ENCODE measurements at regions not wholly inside any gene's neighbourhood (a gene's known extent, or its start where the extent isn't known, plus 50 kb on each side); places are given as distances from the start of the nearest gene placed in this dataset.

DNA sequence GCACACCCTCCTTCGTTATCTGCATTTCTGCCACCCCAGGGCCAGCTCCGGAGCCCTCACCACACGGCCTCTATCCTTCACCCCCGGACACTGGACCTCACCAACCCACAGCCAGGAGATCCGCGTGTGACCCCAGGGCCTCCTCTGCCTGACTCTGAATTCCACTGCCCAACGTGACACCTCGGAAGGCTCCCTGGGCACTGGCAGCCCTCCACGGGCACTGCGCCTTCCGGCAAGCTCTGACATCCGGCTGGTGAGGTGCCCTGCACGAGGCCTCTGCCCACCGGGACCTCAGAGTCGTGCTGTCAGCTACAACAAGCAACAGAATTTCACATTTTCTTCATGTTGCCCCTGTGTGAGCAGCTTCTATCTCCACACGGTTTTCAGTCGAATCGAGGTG, 148.3 kb downstream of the CRYBB2 start:
- Histone ChIP-seq H3K79me2 (ENCODE audit: control insufficient read depth in 1 of 2, insufficient read depth in 2 of 2, low read length in 2 of 2) (peaks cover 0 to 4% of the 10 kb centered on the region in 2 experiments; a peak in 1 of 4 replicates), H3K4me1 (replicated peaks in 1 of 4; ENCODE audit: control insufficient read depth in 3 of 4, insufficient read depth in 4 of 4, low read length in 3 of 4) (peaks cover 0 to 4% (median 0%) of the 10 kb centered on the region in 4 experiments; a peak in 2 of 7 replicates), H3K9me3 (ENCODE audit: insufficient read depth in 2 of 2, low read depth in 1 of 2, low read length in 1 of 2) (no peaks in the 10 kb centered on the region), H3K79me1 (ENCODE audit: low read depth, low read length) (peaks cover 13% of the 10 kb centered on the region; the same call in 1 of the 2 replicates), H3K36me3 (ENCODE audit: control insufficient read depth in 2 of 4, insufficient read depth in 4 of 4, low read length in 3 of 4) (no peaks in the 10 kb centered on the region; a peak in 2 of 8 replicates), H3K4me3 (ENCODE audit: extremely low read depth in 1 of 4, insufficient read depth in 2 of 4, low read depth in 3 of 4, low read length in 4 of 4) (no peak overlapping the region), H3K4ac (replicated peaks; ENCODE audit: insufficient read length, low read depth, low read length) (no peak overlapping the region), H3K4me2 (ENCODE audit: insufficient read depth in 1 of 2, low read depth in 2 of 2, low read length in 2 of 2) (no peak overlapping the region), H4K8ac (ENCODE audit: extremely low read depth, insufficient read depth, low read length) (no peak overlapping the region), H3K18ac (ENCODE audit: extremely low read depth, low read length) (no peak overlapping the region), H2BK15ac (ENCODE audit: low read length) (no peak overlapping the region), H3K23me2 (ENCODE audit: low read depth, low read length) (no peaks in the 10 kb centered on the region), H3K27ac (ENCODE audit: low read depth, low read length) (no peak overlapping the region; the same call in 1 of the 2 replicates), H3K27me3 (replicated peaks in 1 of 4; ENCODE audit: control insufficient read depth in 3 of 4, extremely low read depth in 1 of 4, insufficient read depth in 3 of 4, low read length in 3 of 4) (no peaks in the 10 kb centered on the region), H3K14ac (ENCODE audit: insufficient read length) (no peak overlapping the region), H2AK5ac (ENCODE audit: low read depth, low read length) (no peak overlapping the region), H4K20me1 (replicated peaks in 1 of 2; ENCODE audit: control insufficient read depth in 1 of 2, insufficient read depth in 2 of 2, low read length in 2 of 2) (peaks cover 9 to 16% of the 10 kb centered on the region in 2 experiments), H3K9ac (replicated peaks in 1 of 4; ENCODE audit: extremely low read depth in 1 of 4, low read depth in 3 of 4, low read length in 3 of 4) (no peak overlapping the region), H2AFZ (ENCODE audit: low read length) (no peak overlapping the region), H3K56ac (replicated peaks; ENCODE audit: insufficient read length, low read depth, low read length) (no peak overlapping the region), H3K23ac (ENCODE audit: insufficient read length) (no peak overlapping the region), H2BK5ac (ENCODE audit: low read depth, low read length) (no peak overlapping the region), H2BK20ac (ENCODE audit: low read length) (no peak overlapping the region), H4K5ac (ENCODE audit: insufficient read length, low read depth, low read length) (no peak overlapping the region), H4K91ac (replicated peaks; ENCODE audit: insufficient read length, low read length) (no peak overlapping the region), H2BK120ac (replicated peaks; ENCODE audit: low read depth, low read length) (no peak overlapping the region), H2BK12ac (ENCODE audit: low read depth, low read length) (no peak overlapping the region)
- FAIRE-seq (no peak), DNase-seq (ENCODE audit: low read depth in 1 of 2, low spot score in 2 of 2) (no peak)
- CTCF ChIA-PET (ENCODE audit: partially characterized antibody), result interaction anchor here (1.1 to 1.4 kb wide), 3 partner anchors 14 to 35 kb away, joined by 3 read pairs; no protein-coding TSS in a partner anchor
- POLR2A ChIA-PET (ENCODE audit: partially characterized antibody), result no interaction called here
- 93% methylated on average over 18 of the region's 18 CpGs; no CpG with 5 or more reads in 1 of the 2 experiments for WGBS, 2 experiments (ENCODE audit: extremely low coverage in 1 of 2, insufficient coverage in 1 of 2, insufficient read length in 1 of 2, insufficient replicate concordance in 2 of 2, low coverage in 1 of 2, low lambda C conversion rate in 2 of 2, missing lambda C conversion rate in 1 of 2)
- TF ChIP-seq PHF8 (conservative IDR thresholded peaks at IDR 0.05; ENCODE audit: low read depth, low read length) (no peak), MAFK (IDR thresholded peaks at IDR 0.05; ENCODE audit: low read depth, low read length) (no peak), TCF12 (IDR thresholded peaks at IDR 0.05; ENCODE audit: low read depth, low read length) (no peak), RBBP5 (IDR thresholded peaks at IDR 0.05; ENCODE audit: borderline replicate concordance, low read depth, low read length) (no peak), SP2 (IDR thresholded peaks at IDR 0.05; ENCODE audit: low read length) (no peak), CBX8 (IDR thresholded peaks at IDR 0.05; ENCODE audit: borderline replicate concordance, low read depth, low read length) (no peak), ASH2L (IDR thresholded peaks at IDR 0.05; ENCODE audit: low read length) (no peak), CBX5 (IDR thresholded peaks at IDR 0.05; ENCODE audit: low read depth, low read length) (no peak), HDAC2 (IDR thresholded peaks at IDR 0.05; ENCODE audit: borderline replicate concordance in 1 of 2, low read depth in 2 of 2, low read length in 2 of 2) (no peak), POLR2A (IDR thresholded peaks at IDR 0.05; ENCODE audit: control extremely low read depth in 1 of 2, low read depth in 2 of 2, low read length in 2 of 2) (no peak), RFX5 (IDR thresholded peaks at IDR 0.05; ENCODE audit: borderline replicate concordance, low read depth, low read length) (no peak)
- TF ChIP-seq, protein P1, sequence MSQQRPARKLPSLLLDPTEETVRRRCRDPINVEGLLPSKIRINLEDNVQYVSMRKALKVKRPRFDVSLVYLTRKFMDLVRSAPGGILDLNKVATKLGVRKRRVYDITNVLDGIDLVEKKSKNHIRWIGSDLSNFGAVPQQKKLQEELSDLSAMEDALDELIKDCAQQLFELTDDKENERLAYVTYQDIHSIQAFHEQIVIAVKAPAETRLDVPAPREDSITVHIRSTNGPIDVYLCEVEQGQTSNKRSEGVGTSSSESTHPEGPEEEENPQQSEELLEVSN (IDR thresholded peaks at IDR 0.05), result no peak
- TF ChIP-seq, protein P2, sequence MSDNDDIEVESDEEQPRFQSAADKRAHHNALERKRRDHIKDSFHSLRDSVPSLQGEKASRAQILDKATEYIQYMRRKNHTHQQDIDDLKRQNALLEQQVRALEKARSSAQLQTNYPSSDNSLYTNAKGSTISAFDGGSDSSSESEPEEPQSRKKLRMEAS (IDR thresholded peaks at IDR 0.05), result no peak

Data from H1 (cell line).